MM.1S (cell line): ENCODE measurements at regions not wholly inside any gene's neighbourhood (a gene's known extent, or its start where the extent isn't known, plus 50 kb on each side); places are given as distances from the start of the nearest gene placed in this dataset.
"Not testable (repeated sequence)": the region's sequence is repeated elsewhere in the genome, so short reads cannot be mapped to it uniquely, and the experiment has no call there.

ENCODE experiments used
- DNase-seq: peaks from one replicate; pipeline ENCODE4 v3.0.0-alpha.2; 2015
- H2AFZ ChIP-seq: fragments of 300-600 bp; sonication (generic); 2 replicates; pipeline ENCODE4 v1.6.0; 2016; ENCODE audit warnings: antibody characterized with exemption, low read length
- H3F3A ChIP-seq: fragments of 300-600 bp; sonication (generic); 2 replicates; pipeline ENCODE4 v1.6.1; 2016; ENCODE audit warnings: mild to moderate bottlenecking, antibody characterized with exemption, low read length, moderate library complexity, mixed read lengths; ENCODE audit not compliant: insufficient read depth
- H3K27ac ChIP-seq: fragments of 300-600 bp; sonication (generic); 2 replicates; pipeline ENCODE4 v1.5.1; 2016; ENCODE audit warnings: mild to moderate bottlenecking, low read length
- H3K27me3 ChIP-seq: fragments of 300-600 bp; sonication (generic); replicated peaks from 2 replicates; pipeline ENCODE4 v1.6.0; 2016; ENCODE audit warnings: low read length; ENCODE audit not compliant: insufficient read depth
- H3K36me3 ChIP-seq: fragments of 300-600 bp; sonication (generic); replicated peaks from 2 replicates; pipeline ENCODE4 v1.6.1; 2016; ENCODE audit warnings: mild to moderate bottlenecking, low read length, mixed read lengths; ENCODE audit not compliant: insufficient read depth
- H3K4me1 ChIP-seq: fragments of 300-600 bp; sonication (generic); 2 replicates; pipeline ENCODE4 v1.6.1; 2016; ENCODE audit warnings: low read length, mixed read lengths
- H3K4me2 ChIP-seq: fragments of 300-600 bp; sonication (generic); 2 replicates; pipeline ENCODE4 v1.6.0; 2016; ENCODE audit warnings: low read depth, low read length
- H3K4me3 ChIP-seq: fragments of 300-600 bp; sonication (generic); 2 replicates; pipeline ENCODE4 v1.5.1; 2016; ENCODE audit warnings: low read length, mixed read lengths
- H3K79me2 ChIP-seq: fragments of 300-600 bp; sonication (generic); 2 replicates; pipeline ENCODE4 v1.6.1; 2016; ENCODE audit warnings: mixed run types, low read length, mixed read lengths
- H3K9ac ChIP-seq: fragments of 300-600 bp; sonication (generic); 2 replicates; pipeline ENCODE4 v1.6.1; 2016; ENCODE audit warnings: low read length, mixed read lengths
- H3K9me2 ChIP-seq: fragments of 300-600 bp; sonication (generic); replicated peaks from 2 replicates; pipeline ENCODE4 v1.6.1; 2016; ENCODE audit warnings: mild to moderate bottlenecking, low read length, mixed read lengths; ENCODE audit not compliant: insufficient read depth
- H3K9me3 ChIP-seq: fragments of 300-600 bp; sonication (generic); replicated peaks from 2 replicates; pipeline ENCODE4 v1.6.1; 2016; ENCODE audit warnings: mild to moderate bottlenecking, low read length, mixed read lengths; ENCODE audit not compliant: insufficient read depth
- H4K20me1 ChIP-seq: fragments of 300-600 bp; sonication (generic); 2 replicates; pipeline ENCODE4 v1.6.1; 2016; ENCODE audit warnings: mild to moderate bottlenecking, low read length, moderate library complexity, mixed read lengths; ENCODE audit not compliant: insufficient read depth
- EZH2 ChIP-seq: fragments of 300-600 bp; sonication (generic); optimal IDR thresholded peaks from 2 replicates; pipeline ENCODE3; 2017; ENCODE audit warnings: low read depth, mild to moderate bottlenecking, antibody characterized with exemption, low read length, mixed read lengths
- EZH2phosphoT487 ChIP-seq: fragments of 300-600 bp; sonication (generic); IDR thresholded peaks from 2 replicates; pipeline ENCODE4 v1.6.1; 2018; ENCODE audit warnings: antibody characterized with exemption, low read length
- TF ChIP-seq, protein P1 (sequence below): fragments of 300-600 bp; sonication (generic); IDR thresholded peaks from 2 replicates; pipeline ENCODE4 v1.5.1; 2016; ENCODE audit warnings: antibody characterized with exemption, low read length, mixed read lengths

DNA sequence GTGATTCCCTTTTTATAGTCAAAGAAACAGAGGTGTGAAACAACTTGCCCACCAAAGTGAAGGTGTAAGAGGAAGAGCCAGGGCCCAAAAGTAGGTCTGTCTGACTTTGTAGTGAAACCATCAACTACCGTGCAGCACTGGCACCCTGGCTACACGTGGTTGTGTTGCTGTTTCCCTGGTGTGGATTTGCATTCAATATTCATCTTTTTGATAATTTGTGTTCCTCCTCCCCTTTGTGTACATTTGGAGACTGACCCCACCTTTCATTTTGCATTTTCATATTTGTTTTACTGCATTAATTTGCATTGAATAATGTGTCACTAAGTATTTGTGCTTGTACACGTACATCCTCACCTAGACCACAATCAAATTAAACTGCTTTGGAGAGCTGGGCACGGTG lies 873.8 kb upstream of the WWC1 start:
- Histone ChIP-seq H3K9me2 (no peaks in the 10 kb centered on the region), H3K4me1 (no peaks in the 10 kb centered on the region)

DNA sequence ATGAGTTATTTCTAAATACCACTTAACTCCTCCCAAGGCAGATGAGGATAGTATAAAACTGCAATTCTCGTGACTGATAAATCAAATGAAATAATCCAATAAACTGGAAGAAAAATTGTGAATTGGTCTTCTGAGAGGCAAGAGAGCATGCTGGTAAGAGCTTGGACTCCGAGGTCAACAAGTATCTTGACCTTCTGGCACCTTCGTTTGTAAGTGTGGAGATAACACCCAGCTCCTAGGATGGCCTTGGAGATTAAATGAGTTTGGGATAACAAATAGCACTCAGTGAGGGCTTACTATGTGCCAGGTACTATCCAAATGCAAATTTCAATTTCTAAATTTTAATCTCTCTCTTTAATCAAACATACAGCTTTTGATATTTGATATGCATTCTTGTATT lies 866.3 kb upstream of the WWC1 start:
- H3K36me3 ChIP-seq = no peaks in the 10 kb centered on the region
- no peaks in the 10 kb centered on the region for H3K79me2 ChIP-seq
- no peaks in the 10 kb centered on the region for H3K27me3 ChIP-seq
- H2AFZ ChIP-seq = no peak overlapping the region
- no peak overlapping the region for H3K4me2 ChIP-seq
- no peak overlapping the region for H3K9ac ChIP-seq
- DNase-seq = no peak
- H3K9me3 ChIP-seq = no peaks in the 10 kb centered on the region
- H3K27ac ChIP-seq = no peak overlapping the region
- no peaks in the 10 kb centered on the region for H3K4me1 ChIP-seq
- no peaks in the 10 kb centered on the region for H3K9me2 ChIP-seq
- no peaks in the 10 kb centered on the region for H3F3A ChIP-seq
- no peak overlapping the region for H3K4me3 ChIP-seq
- H4K20me1 ChIP-seq = no peaks in the 10 kb centered on the region
- TF ChIP-seq EZH2phosphoT487 (no peak), EZH2 (no peak)
- TF ChIP-seq, protein P1, sequence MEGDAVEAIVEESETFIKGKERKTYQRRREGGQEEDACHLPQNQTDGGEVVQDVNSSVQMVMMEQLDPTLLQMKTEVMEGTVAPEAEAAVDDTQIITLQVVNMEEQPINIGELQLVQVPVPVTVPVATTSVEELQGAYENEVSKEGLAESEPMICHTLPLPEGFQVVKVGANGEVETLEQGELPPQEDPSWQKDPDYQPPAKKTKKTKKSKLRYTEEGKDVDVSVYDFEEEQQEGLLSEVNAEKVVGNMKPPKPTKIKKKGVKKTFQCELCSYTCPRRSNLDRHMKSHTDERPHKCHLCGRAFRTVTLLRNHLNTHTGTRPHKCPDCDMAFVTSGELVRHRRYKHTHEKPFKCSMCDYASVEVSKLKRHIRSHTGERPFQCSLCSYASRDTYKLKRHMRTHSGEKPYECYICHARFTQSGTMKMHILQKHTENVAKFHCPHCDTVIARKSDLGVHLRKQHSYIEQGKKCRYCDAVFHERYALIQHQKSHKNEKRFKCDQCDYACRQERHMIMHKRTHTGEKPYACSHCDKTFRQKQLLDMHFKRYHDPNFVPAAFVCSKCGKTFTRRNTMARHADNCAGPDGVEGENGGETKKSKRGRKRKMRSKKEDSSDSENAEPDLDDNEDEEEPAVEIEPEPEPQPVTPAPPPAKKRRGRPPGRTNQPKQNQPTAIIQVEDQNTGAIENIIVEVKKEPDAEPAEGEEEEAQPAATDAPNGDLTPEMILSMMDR = no peak

More for the DNA sequence above, 873.8 kb upstream of the WWC1 start:
- Histone ChIP-seq H3K27me3 (no peaks in the 10 kb centered on the region), H3K27ac (no peak overlapping the region), H3K79me2 (no peaks in the 10 kb centered on the region), H3K9ac (no peak overlapping the region), H3K36me3 (no peaks in the 10 kb centered on the region), H3F3A (no peaks in the 10 kb centered on the region), H4K20me1 (no peaks in the 10 kb centered on the region), H3K4me3 (no peak overlapping the region), H3K9me3 (no peaks in the 10 kb centered on the region), H2AFZ (no peak overlapping the region), H3K4me2 (no peak overlapping the region)
- DNase-seq = no peak
- no peak for TF ChIP-seq EZH2
- TF ChIP-seq, protein P1 = no peak
- no peak for TF ChIP-seq EZH2phosphoT487

GRCh38 chr5:167426501-167426900 lies 864.9 kb upstream of the WWC1 start:
- H2AFZ ChIP-seq = no peak overlapping the region
- H4K20me1 ChIP-seq = no peaks in the 10 kb centered on the region
- H3K27ac ChIP-seq = no peak overlapping the region
- TF ChIP-seq EZH2 (no peak), EZH2phosphoT487 (no peak)
- TF ChIP-seq, protein P1 = no peak
- no peaks in the 10 kb centered on the region for H3K9me3 ChIP-seq
- no peaks in the 10 kb centered on the region for H3F3A ChIP-seq
- no peaks in the 10 kb centered on the region for H3K36me3 ChIP-seq
- H3K9me2 ChIP-seq = no peaks in the 10 kb centered on the region
- H3K79me2 ChIP-seq = no peaks in the 10 kb centered on the region
- no peak for DNase-seq
- H3K4me1 ChIP-seq = no peaks in the 10 kb centered on the region
- H3K27me3 ChIP-seq = no peaks in the 10 kb centered on the region
- no peak overlapping the region for H3K4me3 ChIP-seq
- H3K4me2 ChIP-seq = no peak overlapping the region
- no peak overlapping the region for H3K9ac ChIP-seq

GRCh38 chr5:167427641-167428040 lies 863.8 kb upstream of the WWC1 start:
- H3K27ac ChIP-seq, H3K27me3 ChIP-seq, H2AFZ ChIP-seq, H3K79me2 ChIP-seq, H3K9ac ChIP-seq, H3K9me3 ChIP-seq, H3K9me2 ChIP-seq, H3F3A ChIP-seq, H3K4me3 ChIP-seq, H3K4me2 ChIP-seq, H3K4me1 ChIP-seq, H3K36me3 ChIP-seq, H4K20me1 ChIP-seq, DNase-seq: not testable (repeated sequence)
